NT2/D1 (cell line): ENCODE measurements at regions not wholly inside any gene's neighbourhood (a gene's known extent, or its start where the extent isn't known, plus 50 kb on each side); places are given as distances from the start of the nearest gene placed in this dataset.

Source experiments
- DNase-seq: peaks from one replicate; pipeline ENCODE4 v3.0.0-alpha.2; 2011; ENCODE audit warnings: low read depth, low spot score
- H3K27me3 ChIP-seq: 2 replicates; pipeline ENCODE4 v1.6.0; 2011; ENCODE audit warnings: mild to moderate bottlenecking; ENCODE audit not compliant: insufficient read length, insufficient read depth
- H3K36me3 ChIP-seq: 2 replicates; pipeline ENCODE4 v1.6.1; 2011; ENCODE audit warnings: mild to moderate bottlenecking, low read length, mixed read lengths; ENCODE audit not compliant: insufficient read depth, insufficient read length
- H3K4me1 ChIP-seq: 2 replicates; pipeline ENCODE4 v1.5.1; 2011; ENCODE audit not compliant: insufficient read depth, insufficient read length
- H3K4me3 ChIP-seq: 2 replicates; pipeline ENCODE4 v1.5.1; 2011; ENCODE audit warnings: low read depth; ENCODE audit not compliant: insufficient read length
- H3K9ac ChIP-seq: 2 replicates; pipeline ENCODE4 v1.6.0; 2011; ENCODE audit warnings: low read depth; ENCODE audit not compliant: insufficient read length
- H3K9me3 ChIP-seq: 2 replicates; pipeline ENCODE4 v1.5.1; 2011; ENCODE audit warnings: mild to moderate bottlenecking, low read length; ENCODE audit not compliant: insufficient read depth
- SUZ12 ChIP-seq: IDR thresholded peaks from 2 replicates; pipeline ENCODE4 v1.6.1; 2011; ENCODE audit not compliant: insufficient read length, insufficient read depth; ENCODE audit errors: extremely low read depth
- YY1 ChIP-seq: IDR thresholded peaks from 2 replicates; pipeline ENCODE4 v1.6.1; 2011; ENCODE audit not compliant: insufficient read length, insufficient read depth
- ZNF274 ChIP-seq: IDR thresholded peaks from 2 replicates; pipeline ENCODE4 v1.6.1; 2011; ENCODE audit warnings: mild to moderate bottlenecking, low read depth, low read length

- no peak overlapping the region for H3K9ac ChIP-seq
- no peaks in the 10 kb centered on the region for H3K27me3 ChIP-seq
- H3K4me1 ChIP-seq, result no peaks in the 10 kb centered on the region
- no peaks in the 10 kb centered on the region for H3K36me3 ChIP-seq
- DNase-seq, result no peak
- H3K4me3 ChIP-seq, result no peak overlapping the region
- TF ChIP-seq YY1 (no peak), SUZ12 (no peak), ZNF274 (no peak)
- peaks cover 10% of the 10 kb centered on the region for H3K9me3 ChIP-seq
Measured at GRCh38 chr2:185456517-185456916, 282.1 kb upstream of the FSIP2 start.

- no peak for TF ChIP-seq ZNF274
- no peak for TF ChIP-seq YY1
- no peak for TF ChIP-seq SUZ12
- Histone ChIP-seq H3K4me3 (no peak overlapping the region), H3K36me3 (no peaks in the 10 kb centered on the region), H3K4me1 (no peaks in the 10 kb centered on the region), H3K27me3 (no peaks in the 10 kb centered on the region), H3K9me3 (no peaks in the 10 kb centered on the region), H3K9ac (no peak overlapping the region)
- DNase-seq, result no peak
Measured at GRCh38 chr2:185463481-185463880, 275.1 kb upstream of the FSIP2 start.

DNA sequence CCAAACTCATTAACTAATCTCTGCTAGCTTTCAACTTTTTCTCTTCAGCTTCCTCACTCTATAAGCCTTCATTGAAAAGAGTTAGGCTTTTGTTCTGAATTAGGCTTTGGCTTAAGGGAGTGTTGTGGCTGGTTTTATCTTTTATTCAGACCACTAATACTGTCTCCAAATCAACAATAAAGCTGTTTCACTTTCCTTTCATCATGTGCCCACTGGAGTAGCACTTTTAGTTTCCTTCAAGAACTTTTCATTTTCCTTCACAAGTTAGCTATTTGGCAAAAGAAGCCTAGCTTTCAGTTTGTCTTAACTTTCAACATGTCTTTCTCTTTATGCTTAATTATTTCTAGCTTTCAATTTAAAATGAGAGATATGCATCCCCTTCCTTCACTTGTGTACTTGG, 271.7 kb upstream of the FSIP2 start:
- H3K4me1 ChIP-seq, result no peaks in the 10 kb centered on the region
- H3K36me3 ChIP-seq, result no peaks in the 10 kb centered on the region
- H3K27me3 ChIP-seq, result no peaks in the 10 kb centered on the region
- no peaks in the 10 kb centered on the region for H3K9me3 ChIP-seq
- H3K9ac ChIP-seq, result no peak overlapping the region
- H3K4me3 ChIP-seq, result no peak overlapping the region
- no peak for DNase-seq
- TF ChIP-seq ZNF274, result no peak
- TF ChIP-seq YY1, result no peak
- no peak for TF ChIP-seq SUZ12

DNA sequence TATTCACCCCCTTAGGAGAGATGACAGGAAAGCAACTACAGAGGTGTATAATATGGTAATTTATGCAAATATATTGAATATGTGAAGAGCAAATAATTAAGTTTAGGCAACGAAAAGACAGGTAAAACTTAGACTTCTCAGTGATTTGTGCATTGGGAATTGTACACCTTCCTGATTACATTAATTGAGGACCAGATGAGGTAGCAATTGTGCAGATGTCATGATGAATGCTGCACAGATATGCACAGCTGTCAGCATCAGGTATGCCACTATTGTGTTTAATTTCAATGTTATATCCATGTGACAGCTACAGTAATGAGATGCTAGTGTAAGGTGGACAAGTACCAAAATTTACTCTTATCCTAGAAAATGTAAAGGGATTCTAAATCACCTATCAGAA, 267.2 kb upstream of the FSIP2 start:
- Histone ChIP-seq H3K9ac (no peak overlapping the region), H3K4me1 (no peaks in the 10 kb centered on the region), H3K4me3 (no peak overlapping the region), H3K27me3 (no peaks in the 10 kb centered on the region), H3K36me3 (no peaks in the 10 kb centered on the region), H3K9me3 (peaks cover 4% of the 10 kb centered on the region; the same call in 1 of the 2 replicates)
- no peak for DNase-seq
- TF ChIP-seq YY1 (no peak), ZNF274 (no peak), SUZ12 (no peak)

DNA sequence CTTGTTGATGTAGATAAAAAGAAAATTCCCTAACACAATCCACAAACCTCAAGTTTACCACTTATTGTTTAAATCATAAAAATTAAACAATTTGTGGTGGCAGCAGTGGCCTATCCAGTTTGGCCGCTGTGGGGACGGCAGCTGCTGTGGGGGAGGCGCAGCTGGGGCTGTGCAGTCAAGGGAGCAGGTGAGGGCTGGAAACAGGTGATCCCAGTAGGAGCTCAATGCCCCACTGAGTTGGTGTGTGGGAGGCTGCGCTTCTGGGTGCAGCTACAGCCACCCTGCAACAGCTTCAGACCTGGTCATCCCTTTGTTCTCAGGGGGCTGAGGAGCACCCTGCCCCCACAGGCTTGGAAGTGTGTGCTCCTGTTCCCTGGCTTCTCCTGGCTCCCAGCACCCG, 266.0 kb upstream of the FSIP2 start:
- TF ChIP-seq YY1 (no peak), SUZ12 (no peak), ZNF274 (no peak)
- no peak overlapping the region for H3K4me3 ChIP-seq
- no peak for DNase-seq
- H3K27me3 ChIP-seq, result no peaks in the 10 kb centered on the region
- H3K9ac ChIP-seq, result no peak overlapping the region
- H3K4me1 ChIP-seq, result no peaks in the 10 kb centered on the region
- no peaks in the 10 kb centered on the region for H3K36me3 ChIP-seq
- H3K9me3 ChIP-seq, result peaks cover 9% of the 10 kb centered on the region; the same call in 1 of the 2 replicates

- Histone ChIP-seq H3K9ac (no peak overlapping the region), H3K9me3 (peaks cover 9% of the 10 kb centered on the region; the same call in 1 of the 2 replicates), H3K4me3 (no peak overlapping the region), H3K4me1 (no peaks in the 10 kb centered on the region), H3K36me3 (no peaks in the 10 kb centered on the region), H3K27me3 (no peaks in the 10 kb centered on the region)
- TF ChIP-seq ZNF274 (no peak), YY1 (no peak), SUZ12 (no peak)
- no peak for DNase-seq
Measured at GRCh38 chr2:185473838-185474237, 264.8 kb upstream of the FSIP2 start.

DNA sequence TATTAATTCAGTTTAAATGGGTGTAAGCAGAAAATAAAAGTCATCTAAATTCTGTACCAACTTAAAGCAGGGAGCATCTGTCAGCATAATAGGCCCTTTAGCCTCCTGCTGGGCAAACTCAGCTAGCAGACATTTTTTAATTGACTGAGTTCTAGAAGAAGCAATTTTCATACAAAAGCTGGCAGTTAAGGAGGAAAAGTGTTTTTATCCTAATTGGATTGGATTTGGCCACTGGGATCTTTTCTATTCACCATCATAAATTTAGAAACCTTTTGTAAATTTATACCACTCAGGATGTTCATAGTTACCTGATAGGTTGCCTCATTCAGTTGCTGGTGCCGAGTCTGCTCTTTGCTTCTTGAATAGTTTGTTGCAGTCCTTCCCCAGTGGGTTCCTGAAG, 262.7 kb upstream of the FSIP2 start:
- no peak overlapping the region for H3K9ac ChIP-seq
- H3K9me3 ChIP-seq, result peaks cover 9% of the 10 kb centered on the region; the same call in 1 of the 2 replicates
- H3K4me1 ChIP-seq, result no peaks in the 10 kb centered on the region
- H3K4me3 ChIP-seq, result no peak overlapping the region
- no peaks in the 10 kb centered on the region for H3K27me3 ChIP-seq
- no peaks in the 10 kb centered on the region for H3K36me3 ChIP-seq
- no peak for DNase-seq
- TF ChIP-seq SUZ12 (no peak), ZNF274 (no peak), YY1 (no peak)

DNA sequence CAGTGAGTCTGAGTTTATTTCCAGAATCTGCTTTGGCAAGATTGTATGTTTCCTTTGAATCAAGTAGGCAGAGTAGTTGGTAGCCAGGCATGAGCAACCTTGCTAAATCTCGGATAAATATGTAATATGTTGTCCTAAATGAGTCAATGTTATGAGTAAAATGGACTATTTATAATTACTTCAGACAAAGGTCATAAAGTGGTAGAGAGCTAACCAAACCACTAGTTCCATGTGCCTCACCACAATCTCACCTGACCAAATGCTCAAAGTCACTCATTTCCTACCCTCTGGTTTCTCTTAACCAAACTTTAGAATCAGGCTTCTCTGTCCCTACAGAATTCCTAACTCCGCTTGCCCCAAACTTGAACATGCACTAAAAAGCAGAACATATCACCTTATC, 261.2 kb upstream of the FSIP2 start:
- no peak overlapping the region for H3K9ac ChIP-seq
- H3K9me3 ChIP-seq, result peaks cover 8% of the 10 kb centered on the region
- no peak for DNase-seq
- H3K4me1 ChIP-seq, result no peaks in the 10 kb centered on the region
- H3K4me3 ChIP-seq, result no peak overlapping the region
- H3K27me3 ChIP-seq, result no peaks in the 10 kb centered on the region
- TF ChIP-seq YY1 (no peak), ZNF274 (no peak), SUZ12 (no peak)
- H3K36me3 ChIP-seq, result no peaks in the 10 kb centered on the region
